ENCODE measurements at regions not wholly inside any gene's neighbourhood (a gene's known extent, or its start where the extent isn't known, plus 50 kb on each side); places are given as distances from the start of the nearest gene placed in this dataset.

DNA sequence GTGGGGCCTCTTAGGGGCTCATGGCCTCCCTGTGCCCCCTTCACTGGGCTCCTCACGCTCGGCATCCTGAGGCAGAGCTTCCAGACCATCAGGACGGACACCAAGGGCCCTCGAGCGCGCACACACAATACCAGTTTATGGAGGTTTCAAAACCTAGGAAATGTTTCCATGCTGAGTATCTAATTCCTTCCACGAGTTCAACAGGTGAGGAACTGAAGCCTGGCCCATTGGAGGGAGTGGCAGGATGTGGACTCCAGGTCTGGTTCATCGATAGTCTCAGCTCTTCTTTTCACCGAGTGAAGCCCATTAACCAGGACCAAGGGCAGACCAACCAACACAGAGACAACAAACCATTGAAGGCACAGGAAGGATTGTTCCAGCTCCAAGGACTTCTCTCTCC lies 336.7 kb upstream of the SHH start:
- no peak overlapping the region for H3K27ac Mint-ChIP-seq
- Histone ChIP-seq H3K36me3 (replicated peaks in 1 of 2; ENCODE audit: control extremely low read depth in 1 of 2, control insufficient read depth in 1 of 2, extremely low read depth in 1 of 2, insufficient read depth in 2 of 2, low read length in 1 of 2) (no peaks in the 10 kb centered on the region), H3K9me3 (ENCODE audit: control extremely low read depth in 1 of 3, control insufficient read depth in 2 of 3, insufficient read depth in 1 of 3, low read length in 2 of 3) (peaks cover 0 to 12% (median 0%) of the 10 kb centered on the region in 3 donors), H3K9ac (ENCODE audit: low read length) (no peak overlapping the region), H3K4me3 (ENCODE audit: control extremely low read depth in 1 of 5, extremely low read depth in 1 of 5, insufficient read depth in 1 of 5, low read depth in 2 of 5, low read length in 4 of 5) (no peak overlapping the region), H2AFZ (ENCODE audit: insufficient read depth, low read depth, low read length, poor library complexity, severe bottlenecking) (no peak overlapping the region), H4K20me1 (ENCODE audit: control insufficient read depth, insufficient read depth, low read length, poor library complexity, severe bottlenecking) (no peaks in the 10 kb centered on the region), H3K4me2 (replicated peaks; ENCODE audit: low read depth, low read length, poor library complexity, severe bottlenecking) (no peak overlapping the region), H3K27me3 (replicated peaks in 1 of 4; ENCODE audit: control extremely low read depth in 1 of 4, control insufficient read depth in 3 of 4, insufficient read depth in 4 of 4, low read length in 3 of 4) (no peaks in the 10 kb centered on the region), H3K27ac (ENCODE audit: low read length in 2 of 2) (no peak overlapping the region), H3K79me2 (ENCODE audit: control insufficient read depth, insufficient read depth, low read length) (no peaks in the 10 kb centered on the region), H3K4me1 (ENCODE audit: control insufficient read depth in 2 of 2, insufficient read depth in 2 of 2, low read length in 2 of 2) (no peaks in the 10 kb centered on the region)
- H3K9me3 Mint-ChIP-seq (ENCODE audit: insufficient read depth), result no peaks in the 10 kb centered on the region
- H3K27me3 Mint-ChIP-seq, result peaks cover 7% of the 10 kb centered on the region
- WGBS (ENCODE audit: insufficient coverage), result 96% methylated on average over 5 of the region's 9 CpGs
- ATAC-seq (ENCODE audit: low read depth) (no peak), DNase-seq (no peak)
- ChIA-PET POLR2A (no interaction called here), CTCF (no interaction called here)
- H3K4me1 Mint-ChIP-seq, result no peaks in the 10 kb centered on the region
- TF ChIP-seq EZH2 (IDR thresholded peaks at IDR 0.05; ENCODE audit: borderline replicate concordance, insufficient read depth, low read depth, low read length, poor library complexity, severe bottlenecking), result no peak
- TF ChIP-seq, protein P1, sequence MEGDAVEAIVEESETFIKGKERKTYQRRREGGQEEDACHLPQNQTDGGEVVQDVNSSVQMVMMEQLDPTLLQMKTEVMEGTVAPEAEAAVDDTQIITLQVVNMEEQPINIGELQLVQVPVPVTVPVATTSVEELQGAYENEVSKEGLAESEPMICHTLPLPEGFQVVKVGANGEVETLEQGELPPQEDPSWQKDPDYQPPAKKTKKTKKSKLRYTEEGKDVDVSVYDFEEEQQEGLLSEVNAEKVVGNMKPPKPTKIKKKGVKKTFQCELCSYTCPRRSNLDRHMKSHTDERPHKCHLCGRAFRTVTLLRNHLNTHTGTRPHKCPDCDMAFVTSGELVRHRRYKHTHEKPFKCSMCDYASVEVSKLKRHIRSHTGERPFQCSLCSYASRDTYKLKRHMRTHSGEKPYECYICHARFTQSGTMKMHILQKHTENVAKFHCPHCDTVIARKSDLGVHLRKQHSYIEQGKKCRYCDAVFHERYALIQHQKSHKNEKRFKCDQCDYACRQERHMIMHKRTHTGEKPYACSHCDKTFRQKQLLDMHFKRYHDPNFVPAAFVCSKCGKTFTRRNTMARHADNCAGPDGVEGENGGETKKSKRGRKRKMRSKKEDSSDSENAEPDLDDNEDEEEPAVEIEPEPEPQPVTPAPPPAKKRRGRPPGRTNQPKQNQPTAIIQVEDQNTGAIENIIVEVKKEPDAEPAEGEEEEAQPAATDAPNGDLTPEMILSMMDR (IDR thresholded peaks at IDR 0.05), result no peak
- intact Hi-C loops (cut with micrococcal nuclease), result no loop called here
- no peak overlapping the region for H3K4me3 Mint-ChIP-seq

DNA sequence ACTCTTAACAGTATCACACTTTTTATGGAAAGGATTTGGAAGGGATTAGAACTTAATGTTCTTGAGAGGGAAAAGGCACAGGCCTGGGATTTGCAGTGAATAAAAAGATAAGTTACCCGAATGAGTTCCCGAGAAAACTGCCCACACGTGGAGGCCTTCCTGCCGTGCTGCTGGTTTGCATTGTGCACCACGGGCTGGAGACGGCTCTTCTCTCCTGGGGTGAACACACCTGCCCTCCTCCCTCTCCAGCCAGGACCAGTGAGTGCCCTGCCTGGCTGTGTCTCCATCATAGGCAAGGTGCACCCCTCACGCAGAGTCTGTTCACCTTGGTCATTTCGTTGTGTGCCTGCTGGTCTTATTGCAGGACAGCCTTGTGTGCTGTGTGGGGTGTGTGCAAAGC lies 336.3 kb upstream of the SHH start:
- POLR2A ChIA-PET, result no interaction called here

More for the DNA sequence above, 336.3 kb upstream of the SHH start:
- TF ChIP-seq, protein P1 (IDR thresholded peaks at IDR 0.05), result no peak
- no peak for TF ChIP-seq EZH2 (IDR thresholded peaks at IDR 0.05; ENCODE audit: borderline replicate concordance, insufficient read depth, low read depth, low read length, poor library complexity, severe bottlenecking)
- H3K4me1 Mint-ChIP-seq, result no peaks in the 10 kb centered on the region
- Histone ChIP-seq H3K9ac (ENCODE audit: low read length) (no peak overlapping the region), H3K4me1 (ENCODE audit: control insufficient read depth in 2 of 2, insufficient read depth in 2 of 2, low read length in 2 of 2) (no peaks in the 10 kb centered on the region), H2AFZ (ENCODE audit: insufficient read depth, low read depth, low read length, poor library complexity, severe bottlenecking) (no peak overlapping the region), H3K36me3 (replicated peaks in 1 of 2; ENCODE audit: control extremely low read depth in 1 of 2, control insufficient read depth in 1 of 2, extremely low read depth in 1 of 2, insufficient read depth in 2 of 2, low read length in 1 of 2) (no peaks in the 10 kb centered on the region), H3K27me3 (replicated peaks in 1 of 4; ENCODE audit: control extremely low read depth in 1 of 4, control insufficient read depth in 3 of 4, insufficient read depth in 4 of 4, low read length in 3 of 4) (no peaks in the 10 kb centered on the region), H3K4me3 (ENCODE audit: control extremely low read depth in 1 of 5, extremely low read depth in 1 of 5, insufficient read depth in 1 of 5, low read depth in 2 of 5, low read length in 4 of 5) (no peak overlapping the region), H3K27ac (ENCODE audit: low read length in 2 of 2) (no peak overlapping the region), H3K4me2 (replicated peaks; ENCODE audit: low read depth, low read length, poor library complexity, severe bottlenecking) (no peak overlapping the region), H3K9me3 (ENCODE audit: control extremely low read depth in 1 of 3, control insufficient read depth in 2 of 3, insufficient read depth in 1 of 3, low read length in 2 of 3) (peaks cover 0 to 10% (median 0%) of the 10 kb centered on the region in 3 donors), H4K20me1 (ENCODE audit: control insufficient read depth, insufficient read depth, low read length, poor library complexity, severe bottlenecking) (no peaks in the 10 kb centered on the region), H3K79me2 (ENCODE audit: control insufficient read depth, insufficient read depth, low read length) (no peaks in the 10 kb centered on the region)
- WGBS (ENCODE audit: insufficient coverage), result 88% methylated on average over 8 of the region's 8 CpGs
- intact Hi-C loops (cut with micrococcal nuclease), result no loop called here
- H3K4me3 Mint-ChIP-seq, result no peak overlapping the region
- no peak overlapping the region for H3K27ac Mint-ChIP-seq
- peaks cover 7% of the 10 kb centered on the region for H3K27me3 Mint-ChIP-seq
- no peak for DNase-seq
- CTCF ChIA-PET, result no interaction called here
- ATAC-seq (ENCODE audit: low read depth), result no peak
- H3K9me3 Mint-ChIP-seq (ENCODE audit: insufficient read depth), result no peaks in the 10 kb centered on the region

All from B cell (primary cell).